ENCODE measurements at regions not wholly inside any gene's neighbourhood (a gene's known extent, or its start where the extent isn't known, plus 50 kb on each side); places are given as distances from the start of the nearest gene placed in this dataset.

DNA sequence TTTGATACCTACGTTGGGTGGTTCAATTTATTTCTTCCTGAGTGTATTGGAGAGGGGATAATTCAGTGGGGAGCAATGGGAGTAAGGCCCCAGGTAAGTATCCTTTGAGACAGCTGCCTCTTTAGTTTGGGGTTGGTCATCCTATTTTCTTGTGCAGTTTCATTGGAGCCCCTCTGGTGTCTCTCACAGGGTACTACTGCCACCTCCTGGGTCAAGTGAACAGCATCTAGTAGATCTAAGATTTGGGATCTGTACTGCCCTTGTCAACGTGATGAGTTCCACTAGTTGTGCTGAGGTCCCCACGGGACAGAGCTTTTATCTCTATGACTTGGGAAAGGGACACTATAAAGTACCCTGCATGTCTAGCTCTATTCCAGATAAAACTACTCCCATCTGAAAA is 80.6 kb downstream of the PBDC1 start:
- ChIA-PET CTCF (no interaction called here), POLR2A (no interaction called here)
- Histone ChIP-seq H3K27me3 (ENCODE audit: control insufficient read depth, insufficient read depth, low read length) (no peaks in the 10 kb centered on the region; the same call in 1 of the 2 replicates), H3K4me1 (ENCODE audit: control insufficient read depth, insufficient read depth, low read length) (no peaks in the 10 kb centered on the region), H3K9me3 (ENCODE audit: control insufficient read depth, insufficient read depth, low read depth, low read length) (no peaks in the 10 kb centered on the region), H3K27ac (ENCODE audit: low read length) (no peak overlapping the region), H3K4me3 (ENCODE audit: low read depth in 2 of 2, low read length in 2 of 2) (no peak overlapping the region), H3K36me3 (ENCODE audit: control insufficient read depth, insufficient read depth, low read length) (no peaks in the 10 kb centered on the region)
- intact Hi-C loops (cut with micrococcal nuclease; ENCODE audit: unreplicated experiment) (loop anchor here (5.0 kb wide), 1 partner anchor 96 kb away; no protein-coding TSS in a partner anchor), in situ Hi-C loops (cut with HindIII; ENCODE audit: low pct_unique_long_range_greater_than_20kb, low sequenced_read_pairs) (no loop called here)
- ATAC-seq: peak; percentile 88
- DNase-seq (ENCODE audit: low read depth, low spot score): peak; percentile 8
- BruUV-seq (replicated peaks): no TSS peak
- TF ChIP-seq, protein P1, sequence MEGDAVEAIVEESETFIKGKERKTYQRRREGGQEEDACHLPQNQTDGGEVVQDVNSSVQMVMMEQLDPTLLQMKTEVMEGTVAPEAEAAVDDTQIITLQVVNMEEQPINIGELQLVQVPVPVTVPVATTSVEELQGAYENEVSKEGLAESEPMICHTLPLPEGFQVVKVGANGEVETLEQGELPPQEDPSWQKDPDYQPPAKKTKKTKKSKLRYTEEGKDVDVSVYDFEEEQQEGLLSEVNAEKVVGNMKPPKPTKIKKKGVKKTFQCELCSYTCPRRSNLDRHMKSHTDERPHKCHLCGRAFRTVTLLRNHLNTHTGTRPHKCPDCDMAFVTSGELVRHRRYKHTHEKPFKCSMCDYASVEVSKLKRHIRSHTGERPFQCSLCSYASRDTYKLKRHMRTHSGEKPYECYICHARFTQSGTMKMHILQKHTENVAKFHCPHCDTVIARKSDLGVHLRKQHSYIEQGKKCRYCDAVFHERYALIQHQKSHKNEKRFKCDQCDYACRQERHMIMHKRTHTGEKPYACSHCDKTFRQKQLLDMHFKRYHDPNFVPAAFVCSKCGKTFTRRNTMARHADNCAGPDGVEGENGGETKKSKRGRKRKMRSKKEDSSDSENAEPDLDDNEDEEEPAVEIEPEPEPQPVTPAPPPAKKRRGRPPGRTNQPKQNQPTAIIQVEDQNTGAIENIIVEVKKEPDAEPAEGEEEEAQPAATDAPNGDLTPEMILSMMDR (IDR thresholded peaks at IDR 0.05): peak; percentile 67
- TF ChIP-seq, protein P2, sequence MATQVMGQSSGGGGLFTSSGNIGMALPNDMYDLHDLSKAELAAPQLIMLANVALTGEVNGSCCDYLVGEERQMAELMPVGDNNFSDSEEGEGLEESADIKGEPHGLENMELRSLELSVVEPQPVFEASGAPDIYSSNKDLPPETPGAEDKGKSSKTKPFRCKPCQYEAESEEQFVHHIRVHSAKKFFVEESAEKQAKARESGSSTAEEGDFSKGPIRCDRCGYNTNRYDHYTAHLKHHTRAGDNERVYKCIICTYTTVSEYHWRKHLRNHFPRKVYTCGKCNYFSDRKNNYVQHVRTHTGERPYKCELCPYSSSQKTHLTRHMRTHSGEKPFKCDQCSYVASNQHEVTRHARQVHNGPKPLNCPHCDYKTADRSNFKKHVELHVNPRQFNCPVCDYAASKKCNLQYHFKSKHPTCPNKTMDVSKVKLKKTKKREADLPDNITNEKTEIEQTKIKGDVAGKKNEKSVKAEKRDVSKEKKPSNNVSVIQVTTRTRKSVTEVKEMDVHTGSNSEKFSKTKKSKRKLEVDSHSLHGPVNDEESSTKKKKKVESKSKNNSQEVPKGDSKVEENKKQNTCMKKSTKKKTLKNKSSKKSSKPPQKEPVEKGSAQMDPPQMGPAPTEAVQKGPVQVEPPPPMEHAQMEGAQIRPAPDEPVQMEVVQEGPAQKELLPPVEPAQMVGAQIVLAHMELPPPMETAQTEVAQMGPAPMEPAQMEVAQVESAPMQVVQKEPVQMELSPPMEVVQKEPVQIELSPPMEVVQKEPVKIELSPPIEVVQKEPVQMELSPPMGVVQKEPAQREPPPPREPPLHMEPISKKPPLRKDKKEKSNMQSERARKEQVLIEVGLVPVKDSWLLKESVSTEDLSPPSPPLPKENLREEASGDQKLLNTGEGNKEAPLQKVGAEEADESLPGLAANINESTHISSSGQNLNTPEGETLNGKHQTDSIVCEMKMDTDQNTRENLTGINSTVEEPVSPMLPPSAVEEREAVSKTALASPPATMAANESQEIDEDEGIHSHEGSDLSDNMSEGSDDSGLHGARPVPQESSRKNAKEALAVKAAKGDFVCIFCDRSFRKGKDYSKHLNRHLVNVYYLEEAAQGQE (IDR thresholded peaks at IDR 0.05; ENCODE audit: insufficient read depth in 1 of 2, low read depth in 2 of 2, low read length in 1 of 2): no peak
- TF ChIP-seq SIN3A (IDR thresholded peaks at IDR 0.05; ENCODE audit: borderline replicate concordance, insufficient read depth, low read depth, low read length) (no peak), TCF7L2 (IDR thresholded peaks at IDR 0.05; ENCODE audit: low read depth, low read length) (no peak)

DNA sequence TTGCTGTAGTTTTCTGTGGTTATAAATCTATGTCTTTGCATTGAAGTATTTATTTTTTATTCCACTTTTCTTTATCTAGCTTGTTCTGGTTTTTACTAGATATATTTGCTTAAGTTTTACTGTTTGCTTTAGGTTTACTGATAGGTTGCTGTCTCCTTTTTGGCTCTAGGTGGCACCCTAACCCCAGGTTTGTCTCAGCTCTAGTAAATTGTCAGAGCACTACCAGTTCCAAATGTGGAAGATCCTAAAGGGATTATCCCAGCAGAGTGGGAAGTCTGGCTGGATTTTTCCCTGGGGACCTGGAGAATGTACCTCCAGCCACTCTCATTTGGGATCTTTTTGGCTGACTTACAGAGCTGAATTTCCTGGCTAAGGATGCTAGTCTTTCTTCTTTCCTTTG is 106.1 kb downstream of the PBDC1 start:
- Histone ChIP-seq H3K27me3 (ENCODE audit: control insufficient read depth, insufficient read depth, low read length) (no peaks in the 10 kb centered on the region), H3K4me1 (ENCODE audit: control insufficient read depth, insufficient read depth, low read length) (no peaks in the 10 kb centered on the region), H3K27ac (ENCODE audit: low read length) (no peak overlapping the region), H3K36me3 (ENCODE audit: control insufficient read depth, insufficient read depth, low read length) (no peaks in the 10 kb centered on the region), H3K4me3 (ENCODE audit: low read depth in 2 of 2, low read length in 2 of 2) (no peak overlapping the region), H3K9me3 (ENCODE audit: control insufficient read depth, insufficient read depth, low read depth, low read length) (no peaks in the 10 kb centered on the region)
- POLR2A ChIA-PET: no interaction called here
- in situ Hi-C loops (cut with HindIII; ENCODE audit: low pct_unique_long_range_greater_than_20kb, low sequenced_read_pairs): no loop called here
- TF ChIP-seq, protein P2 (IDR thresholded peaks at IDR 0.05; ENCODE audit: insufficient read depth in 1 of 2, low read depth in 2 of 2, low read length in 1 of 2): no peak
- TF ChIP-seq, protein P1 (IDR thresholded peaks at IDR 0.05): peak; percentile 72
- DNase-seq (ENCODE audit: low read depth, low spot score) (peak; percentile 41), ATAC-seq (peak; percentile 87)
- intact Hi-C loops (cut with micrococcal nuclease; ENCODE audit: unreplicated experiment): loop anchor here (2.0 kb wide), 1 partner anchor 176 kb away; no protein-coding TSS in a partner anchor
- BruUV-seq (replicated peaks): no TSS peak
- CTCF ChIA-PET: interaction anchor here (0.6 to 1.5 kb wide), 2 partner anchors 175 to 1921 kb away, joined by 11 to 13 read pairs; no protein-coding TSS in a partner anchor

Data from Panc1 (cell line).